ENCODE measurements at regions not wholly inside any gene's neighbourhood (a gene's known extent, or its start where the extent isn't known, plus 50 kb on each side); places are given as distances from the start of the nearest gene placed in this dataset.

GRCh38 chr5:9784231-9784630 is 154.1 kb upstream of the TAS2R1 start:
- no peak for TF ChIP-seq CTCF (IDR thresholded peaks at IDR 0.05)

- no peak for TF ChIP-seq CTCF (IDR thresholded peaks at IDR 0.05)
These were observed 152.8 kb upstream of the TAS2R1 start for GRCh38 chr5:9782826-9783560.

GRCh38 chr5:9781890-9782289 is 151.7 kb upstream of the TAS2R1 start:
- no peak for TF ChIP-seq CTCF (IDR thresholded peaks at IDR 0.05)

- no peak for TF ChIP-seq CTCF (IDR thresholded peaks at IDR 0.05)
These were observed 151.1 kb upstream of the TAS2R1 start for GRCh38 chr5:9781275-9781674.

DNA sequence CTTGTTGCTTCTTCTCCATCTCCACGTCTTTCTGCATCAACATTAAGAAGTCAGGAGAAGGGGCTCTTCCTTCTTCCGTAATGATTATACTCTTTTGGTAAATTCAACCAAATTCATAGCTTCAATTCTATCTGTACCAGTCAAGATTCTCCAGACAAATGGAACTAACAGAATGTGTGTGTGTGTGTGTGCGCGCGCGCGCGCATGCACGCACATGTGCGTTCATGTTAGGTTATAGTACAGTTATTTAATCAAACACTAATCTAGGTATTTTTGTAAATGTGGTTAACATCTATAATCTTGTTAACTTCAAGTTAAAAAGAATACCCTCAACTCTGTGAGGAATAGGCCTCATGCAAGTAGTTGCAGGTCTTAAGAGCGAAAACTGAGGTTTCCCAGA is 150.3 kb upstream of the TAS2R1 start:
- TF ChIP-seq CTCF (IDR thresholded peaks at IDR 0.05), result no peak

- TF ChIP-seq CTCF (IDR thresholded peaks at IDR 0.05), result no peak
These were observed 146.4 kb upstream of the TAS2R1 start for GRCh38 chr5:9776525-9776924.

GRCh38 chr5:9775339-9775738 is 145.2 kb upstream of the TAS2R1 start:
- no peak for TF ChIP-seq CTCF (IDR thresholded peaks at IDR 0.05)

All from LNCAP (cell line).